RWPE1 (cell line): ENCODE measurements at regions not wholly inside any gene's neighbourhood (a gene's known extent, or its start where the extent isn't known, plus 50 kb on each side); places are given as distances from the start of the nearest gene placed in this dataset.

Experiments used
- CTCF ChIA-PET: fragments of 350-600 bp; sonication (Branson Sonifier 250); formaldehyde crosslinking; extraction: SDS; loops from one replicate; lab custom pipeline; 2021; lab: Yijun Ruan, JAX
- POLR2A ChIA-PET: fragments of 400-600 bp; formaldehyde crosslinking; extraction: SDS; loops from one replicate; lab custom pipeline; 2020; ENCODE audit warnings: antibody characterized with exemption; ENCODE audit not compliant: low non-redundant PET; lab: Yijun Ruan, JAX
- DNase-seq: peaks from one replicate; pipeline ENCODE4 v3.0.0; 2012; ENCODE audit warnings: low spot score
- H3K27ac ChIP-seq: fragments of 450-650 bp; 2 replicates; pipeline ENCODE4 v1.5.1; 2017
- CTCF ChIP-seq: fragments of 450-650 bp; conservative IDR thresholded peaks from 2 replicates; pipeline ENCODE4 v1.5.1; 2017; ENCODE audit warnings: low read depth, mild to moderate bottlenecking

GRCh38 chr17:51546114-51546513, 285.8 kb downstream of the UTP18 start:
- no peak overlapping the region for H3K27ac ChIP-seq
- POLR2A ChIA-PET = no interaction called here
- CTCF ChIA-PET = interaction anchor here (1.0 kb wide), 1 partner anchor 10 kb away, joined by 4 read pairs; no protein-coding TSS in a partner anchor
- DNase-seq = no peak
- no peak for TF ChIP-seq CTCF

DNA sequence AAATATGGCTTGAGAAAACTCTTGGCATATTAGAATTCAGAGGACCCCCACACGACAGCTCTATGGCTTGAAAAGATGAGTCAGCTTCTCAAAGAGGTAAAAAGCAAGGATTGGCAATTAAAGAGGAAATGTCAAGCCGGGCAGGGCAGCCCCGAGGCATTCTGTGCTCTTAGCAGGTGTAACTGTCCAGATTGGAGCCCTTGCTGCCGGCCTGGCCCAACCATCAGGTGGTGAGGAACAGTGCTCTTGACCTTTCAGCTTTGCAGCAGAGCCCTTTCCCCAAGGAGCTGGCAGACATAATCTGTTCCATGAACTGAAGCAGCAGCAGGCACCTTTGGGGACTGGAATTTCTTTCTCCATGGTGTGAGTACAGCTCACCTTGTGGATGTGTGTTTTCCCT, 287.8 kb downstream of the UTP18 start:
- ChIA-PET POLR2A (no interaction called here), CTCF (no interaction called here)
- no peak for DNase-seq
- no peak for TF ChIP-seq CTCF
- H3K27ac ChIP-seq = no peak overlapping the region

GRCh38 chr17:51555153-51555552, 294.8 kb downstream of the UTP18 start:
- DNase-seq = no peak
- ChIA-PET POLR2A (no interaction called here), CTCF (no interaction called here)
- TF ChIP-seq CTCF = no peak
- H3K27ac ChIP-seq = no peak overlapping the region

- ChIA-PET POLR2A (no interaction called here), CTCF (no interaction called here)
- TF ChIP-seq CTCF = no peak
- no peak for DNase-seq
- no peak overlapping the region for H3K27ac ChIP-seq
Measured at GRCh38 chr17:51559778-51560177, 299.4 kb downstream of the UTP18 start.

GRCh38 chr17:51560398-51560797, 300.1 kb downstream of the UTP18 start:
- CTCF ChIA-PET = no interaction called here
- no peak overlapping the region for H3K27ac ChIP-seq
- DNase-seq = no peak
- TF ChIP-seq CTCF = no peak
- POLR2A ChIA-PET = no interaction called here

DNA sequence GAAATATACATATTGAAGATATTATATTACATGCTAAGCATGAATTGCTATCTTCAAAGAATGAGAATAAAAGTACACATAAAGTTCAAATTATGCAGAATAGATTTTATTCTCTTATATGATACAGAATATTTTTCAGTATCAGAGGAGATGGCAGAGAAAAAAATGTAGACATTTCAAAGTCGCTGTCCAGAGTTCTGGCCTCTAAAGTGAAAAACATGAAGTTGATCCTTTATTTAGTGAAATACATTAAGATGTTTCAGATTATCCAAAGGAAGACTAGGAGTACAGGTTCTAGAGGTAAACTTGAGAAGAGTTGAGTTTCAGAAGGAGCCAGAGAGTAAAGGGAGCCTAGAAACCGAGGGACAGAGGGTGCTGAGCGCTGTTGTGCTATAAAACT, 303.6 kb downstream of the UTP18 start:
- H3K27ac ChIP-seq = no peak overlapping the region
- ChIA-PET POLR2A (interaction anchor here (0.7 kb wide), 1 partner anchor 194 kb away, joined by 3 read pairs; no protein-coding TSS in a partner anchor), CTCF (no interaction called here)
- no peak for TF ChIP-seq CTCF
- DNase-seq = no peak

GRCh38 chr17:51572115-51572514, 311.8 kb downstream of the UTP18 start:
- POLR2A ChIA-PET = no interaction called here
- no peak overlapping the region for H3K27ac ChIP-seq
- no peak for TF ChIP-seq CTCF
- no peak for DNase-seq
- CTCF ChIA-PET = no interaction called here
